Putamen (tissue), 1 donor: ENCODE measurements at regions not wholly inside any gene's neighbourhood (a gene's known extent, or its start where the extent isn't known, plus 50 kb on each side); places are given as distances from the start of the nearest gene placed in this dataset.

ENCODE experiments used
- DNase-seq: peaks from one replicate; pipeline ENCODE4 v3.0.0-alpha.2; 2016; ENCODE audit warnings: low spot score

DNA sequence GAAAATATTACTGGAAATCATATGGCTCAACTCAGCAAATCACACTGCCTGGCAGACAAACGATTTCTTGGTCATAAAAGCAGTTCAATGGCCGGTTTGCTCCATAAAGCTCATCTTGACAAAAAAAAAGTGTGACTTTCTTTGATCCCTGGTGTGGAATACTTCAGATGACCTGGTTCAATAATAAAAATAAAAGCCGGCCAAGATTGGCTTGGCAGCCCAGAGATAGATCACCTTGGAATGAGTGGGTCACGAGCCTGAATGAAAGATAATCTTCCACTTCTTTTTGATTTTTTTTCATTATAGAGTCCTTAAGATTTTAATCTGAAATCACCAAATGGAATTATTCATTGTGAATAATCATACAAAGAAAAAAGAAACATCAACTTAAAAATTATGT lies 445.3 kb upstream of the CITED2 start:
- DNase-seq, result no peak

DNA sequence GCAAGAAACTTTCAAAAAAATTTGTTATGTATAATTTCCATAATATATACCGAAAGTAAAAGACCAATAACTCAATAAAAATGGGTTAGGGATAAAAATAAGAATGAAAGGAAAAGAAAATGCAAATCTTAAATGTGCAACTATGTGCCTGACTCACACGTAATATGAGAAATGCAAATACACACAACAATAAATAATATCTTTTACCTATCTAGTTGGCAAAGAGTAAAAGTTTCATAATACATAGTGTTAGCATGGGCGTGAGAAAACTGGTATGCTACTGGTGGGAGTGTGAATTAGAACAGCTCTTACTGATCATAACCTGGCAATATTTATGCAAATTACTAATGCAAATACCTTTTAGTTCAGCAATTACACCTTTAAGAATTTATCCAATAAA lies 438.5 kb upstream of the CITED2 start:
- DNase-seq, result no peak

DNA sequence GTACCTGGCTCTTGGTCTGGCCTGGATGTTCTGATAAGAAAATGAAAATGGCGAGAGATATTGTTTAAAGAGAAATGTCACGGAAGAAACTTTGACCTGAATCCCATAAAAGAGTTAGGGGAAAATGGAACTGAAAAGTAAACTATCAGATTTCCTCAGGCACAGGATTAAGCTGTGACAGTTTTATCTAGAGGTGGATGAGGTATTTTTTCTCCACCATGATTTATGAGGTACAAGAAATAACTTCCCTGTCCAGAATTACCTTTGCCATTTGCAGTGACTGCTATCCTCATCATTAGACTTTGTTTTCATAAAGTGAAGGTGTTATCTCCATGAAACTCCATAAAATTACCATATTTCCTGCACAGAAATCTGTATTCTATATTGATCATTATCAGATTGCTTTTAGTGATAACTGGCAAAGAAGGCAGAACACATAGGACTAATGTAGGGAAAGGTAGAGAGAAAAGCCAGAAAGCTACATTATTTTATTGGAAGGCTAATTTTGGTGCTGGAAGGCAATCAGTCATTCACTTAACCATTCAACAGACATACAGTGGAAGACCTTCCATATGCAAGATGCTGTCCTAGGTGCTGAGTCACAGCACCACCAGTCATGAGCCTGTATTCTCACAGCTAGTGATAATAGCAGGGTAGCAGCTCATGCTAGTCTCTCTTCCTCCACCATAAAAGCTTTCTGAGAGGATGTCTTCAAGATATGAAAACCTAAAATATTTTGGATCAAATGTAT lies 427.3 kb upstream of the CITED2 start:
- DNase-seq, result no peak

DNA sequence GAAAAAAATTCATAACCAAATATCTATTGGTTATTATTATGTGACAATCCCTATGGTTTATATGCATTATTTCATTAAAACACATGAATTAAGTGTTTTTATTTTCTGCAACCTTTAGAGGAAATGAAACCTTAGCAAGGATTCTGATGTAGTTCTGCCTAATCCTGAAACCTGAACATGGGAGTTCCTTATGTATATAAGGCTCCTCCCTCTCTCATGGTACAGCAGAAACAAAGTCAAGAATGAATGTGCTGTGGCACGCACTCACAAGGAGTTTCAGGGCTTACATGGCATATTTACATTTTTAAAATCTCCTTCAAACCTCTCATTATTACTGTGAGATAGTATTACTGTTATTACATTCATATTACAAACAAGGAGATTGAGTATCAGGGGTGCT lies 426.4 kb upstream of the CITED2 start:
- DNase-seq, result no peak

DNA sequence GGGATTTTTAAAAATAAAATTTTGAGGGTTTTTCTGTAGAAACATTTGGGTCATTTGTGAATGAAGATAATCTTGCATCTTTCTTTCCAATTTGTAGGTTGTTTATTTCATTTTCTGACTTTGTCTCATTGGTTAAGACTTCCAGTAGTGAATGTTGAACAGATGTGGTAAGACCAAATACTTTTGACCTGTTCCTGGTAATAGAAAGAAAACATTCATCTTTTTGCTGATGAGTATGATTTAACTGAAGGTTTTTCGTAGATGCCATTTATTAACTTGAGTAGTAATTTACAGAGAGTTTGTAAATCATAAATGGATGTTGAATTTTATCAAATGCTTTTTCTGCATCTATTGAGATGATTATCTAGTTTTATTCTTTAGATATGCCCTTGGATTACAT lies 416.1 kb upstream of the CITED2 start:
- no peak for DNase-seq

- no peak for DNase-seq
Observed at GRCh38 chr6:139784222-139784769, 409.8 kb upstream of the CITED2 start.

DNA sequence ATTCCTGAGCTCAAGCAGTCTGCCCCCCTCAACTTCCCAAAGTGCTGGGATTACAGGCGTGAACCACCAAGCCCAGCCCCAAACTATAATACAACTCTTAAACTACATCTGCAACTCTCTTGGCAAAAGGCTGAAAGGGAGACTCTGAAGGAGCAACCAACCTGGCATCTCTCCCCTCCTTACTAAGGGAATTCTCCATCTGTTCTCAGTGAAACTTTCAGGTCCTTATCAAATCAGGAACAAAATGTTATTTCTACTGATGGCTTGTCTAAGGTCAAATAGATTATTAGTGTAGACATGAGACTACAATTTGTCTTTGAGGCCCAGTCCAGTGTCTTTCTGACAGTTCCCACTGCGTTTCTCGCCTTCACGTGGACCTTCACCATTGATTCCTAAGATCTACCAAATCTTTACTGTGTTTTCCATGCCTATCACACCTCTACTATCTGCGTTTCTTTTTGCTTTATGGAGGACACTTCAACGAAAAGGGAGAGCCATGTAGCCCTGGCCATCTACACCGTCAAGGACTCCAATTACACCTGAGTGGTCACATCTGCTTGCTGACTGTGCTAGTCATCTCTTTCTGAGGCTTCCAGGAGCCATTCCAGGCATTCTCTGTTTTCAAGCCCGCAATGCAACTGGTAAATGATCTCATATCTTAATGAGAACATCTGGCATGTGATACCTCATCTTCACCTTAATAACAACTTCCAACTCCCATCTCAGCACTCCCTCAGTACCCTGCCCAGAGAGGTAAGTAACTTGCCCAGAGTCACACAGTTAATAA lies 405.7 kb upstream of the CITED2 start:
- DNase-seq, result no peak

DNA sequence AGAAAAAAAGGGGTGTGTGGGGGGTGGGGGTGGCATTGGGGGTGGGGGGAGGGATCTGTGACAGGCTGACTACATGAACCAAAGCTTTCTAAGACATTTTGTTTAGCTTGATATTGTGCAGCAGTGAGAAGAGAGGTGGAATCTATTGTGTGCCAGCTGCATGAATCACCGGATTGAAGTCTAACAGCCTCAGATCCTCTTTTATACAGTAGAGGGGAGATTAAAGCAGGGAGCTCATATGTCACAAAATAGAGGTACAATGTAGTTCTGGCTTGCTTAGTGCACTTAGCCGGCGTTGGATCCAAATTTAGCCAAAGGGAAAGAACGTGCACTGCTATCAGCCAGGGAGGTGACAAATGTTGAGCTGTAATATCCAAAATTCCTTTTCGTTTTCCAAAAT lies 404.2 kb upstream of the CITED2 start:
- DNase-seq, result no peak

DNA sequence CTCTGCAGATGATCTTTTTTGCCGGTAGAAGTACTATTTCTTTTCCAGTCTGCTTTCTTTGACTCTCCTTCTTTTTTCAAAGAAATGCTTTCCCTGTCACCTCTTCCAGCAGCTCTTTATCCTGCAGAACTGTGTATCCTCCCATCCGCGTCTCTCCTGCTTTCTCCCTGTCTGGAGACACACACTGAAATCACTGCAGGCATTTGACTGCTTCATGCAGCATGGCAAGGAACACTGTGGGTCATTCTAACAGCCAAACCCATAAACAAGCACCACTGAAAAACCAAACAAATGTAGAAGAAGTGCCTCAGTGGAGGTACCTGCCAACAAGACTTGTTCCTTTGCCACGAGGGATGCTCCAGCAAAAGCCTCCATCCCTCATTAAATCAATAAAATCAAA lies 403.7 kb upstream of the CITED2 start:
- DNase-seq, result no peak

- DNase-seq, result no peak
Observed at GRCh38 chr6:139777202-139777970, 402.9 kb upstream of the CITED2 start.

- no peak for DNase-seq
Observed at GRCh38 chr6:139776041-139776440, 401.6 kb upstream of the CITED2 start.

- no peak for DNase-seq
Observed at GRCh38 chr6:139768196-139768595, 393.7 kb upstream of the CITED2 start.

DNA sequence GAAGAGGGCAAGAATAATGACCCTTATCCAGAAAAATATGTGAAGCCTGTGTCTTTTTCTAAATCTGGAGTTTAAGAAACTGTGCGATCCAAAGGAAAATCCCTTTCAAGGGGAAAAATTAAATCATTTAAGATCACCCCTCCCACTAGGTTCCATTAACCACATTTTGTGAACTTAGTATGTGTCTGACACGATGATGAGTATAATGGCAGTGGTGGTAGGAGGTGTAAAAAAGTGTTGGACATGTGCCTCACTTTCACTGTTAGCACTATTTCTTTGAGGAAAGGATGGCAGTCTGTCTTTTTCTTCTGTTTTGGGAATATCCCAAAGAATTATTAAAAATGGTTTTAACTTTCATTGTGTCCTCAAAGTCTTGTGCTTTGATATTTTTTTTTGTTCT lies 392.3 kb upstream of the CITED2 start:
- no peak for DNase-seq

GRCh38 chr6:139765825-139766285 lies 391.4 kb upstream of the CITED2 start:
- DNase-seq, result no peak

GRCh38 chr6:139764498-139764986 lies 390.1 kb upstream of the CITED2 start:
- DNase-seq, result peak; percentile 29

GRCh38 chr6:139763468-139764210 lies 389.2 kb upstream of the CITED2 start:
- DNase-seq, result no peak

DNA sequence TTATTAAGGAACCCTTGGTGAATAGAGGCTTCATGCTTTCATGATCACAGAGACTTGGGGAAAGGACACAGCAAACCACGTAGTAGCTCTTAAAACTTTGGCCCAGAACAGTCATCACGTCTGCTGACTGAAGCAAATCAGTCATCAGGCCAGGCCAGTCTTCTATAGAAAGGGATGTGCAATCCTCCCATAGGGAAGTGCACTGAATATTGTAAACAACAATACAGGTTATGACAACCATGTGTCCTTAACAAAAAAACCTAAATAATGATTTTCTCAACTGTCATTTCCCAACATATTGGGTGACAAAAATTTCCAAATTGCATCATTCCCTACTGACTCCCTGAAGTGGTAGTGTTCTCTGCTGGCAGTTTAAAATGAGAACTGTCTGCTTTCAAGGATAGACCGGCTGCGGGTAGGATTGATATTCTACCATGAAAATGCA lies 388.2 kb upstream of the CITED2 start:
- no peak for DNase-seq

- no peak for DNase-seq
Observed at GRCh38 chr6:139760128-139760527, 385.7 kb upstream of the CITED2 start.

- no peak for DNase-seq
Observed at GRCh38 chr6:139759086-139759485, 384.6 kb upstream of the CITED2 start.

- DNase-seq, result no peak
Observed at GRCh38 chr6:139758209-139758611, 383.8 kb upstream of the CITED2 start.

DNA sequence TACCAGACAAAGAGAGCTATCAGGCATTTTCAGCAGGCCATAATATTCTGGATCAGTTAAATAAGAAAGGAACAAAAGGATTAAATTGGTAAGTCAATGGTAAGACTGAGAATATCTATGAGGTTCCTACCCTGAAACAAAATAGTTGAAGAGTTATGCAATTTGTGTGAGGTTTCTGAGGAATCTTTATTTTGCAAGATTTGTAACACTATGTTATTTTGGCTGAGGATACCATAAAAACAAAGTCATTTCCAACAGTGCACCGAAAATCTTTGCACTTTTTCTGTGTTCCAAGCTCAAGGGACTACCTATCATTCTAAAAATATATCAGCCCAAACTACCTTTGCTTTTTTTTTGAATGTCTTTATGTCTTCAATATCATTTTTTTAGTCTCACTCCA lies 383.3 kb upstream of the CITED2 start:
- DNase-seq, result no peak
